Suppressor macrophage treated with lipopolysaccharide for 4 hours (primary cell): ENCODE measurements at regions not wholly inside any gene's neighbourhood (a gene's known extent, or its start where the extent isn't known, plus 50 kb on each side); places are given as distances from the start of the nearest gene placed in this dataset.

Experiments used
- DNase-seq: peaks from one replicate; pipeline ENCODE4 v3.0.0-alpha.2; 2020

GRCh38 chr1:221944247-221944870 is 202.5 kb upstream of the DUSP10 start:
- no peak for DNase-seq

- no peak for DNase-seq
Observed at GRCh38 chr1:221940631-221941030, 198.7 kb upstream of the DUSP10 start.

GRCh38 chr1:221939607-221940006 is 197.7 kb upstream of the DUSP10 start:
- DNase-seq = no peak

- no peak for DNase-seq
Observed at GRCh38 chr1:221937155-221937953, 195.5 kb upstream of the DUSP10 start.

- no peak for DNase-seq
Observed at GRCh38 chr1:221933814-221934213, 191.9 kb upstream of the DUSP10 start.

- no peak for DNase-seq
Observed at GRCh38 chr1:221926441-221926840, 184.6 kb upstream of the DUSP10 start.

GRCh38 chr1:221925947-221926346 is 184.1 kb upstream of the DUSP10 start:
- DNase-seq = no peak

- no peak for DNase-seq
Observed at GRCh38 chr1:221923929-221924598, 182.2 kb upstream of the DUSP10 start.

GRCh38 chr1:221921936-221922335 is 180.0 kb upstream of the DUSP10 start:
- no peak for DNase-seq

- DNase-seq = no peak
Observed at GRCh38 chr1:221919743-221920142, 177.9 kb upstream of the DUSP10 start.

GRCh38 chr1:221919341-221919740 is 177.5 kb upstream of the DUSP10 start:
- DNase-seq = no peak

GRCh38 chr1:221916176-221916575 is 174.3 kb upstream of the DUSP10 start:
- no peak for DNase-seq

- DNase-seq = no peak
Observed at GRCh38 chr1:221915764-221916163, 173.9 kb upstream of the DUSP10 start.

GRCh38 chr1:221913351-221913892 is 171.5 kb upstream of the DUSP10 start:
- DNase-seq = peak; percentile 3

- DNase-seq = peak; percentile 66
Observed at GRCh38 chr1:221912230-221912629, 170.3 kb upstream of the DUSP10 start.

- no peak for DNase-seq
Observed at GRCh38 chr1:221911714-221912113, 169.8 kb upstream of the DUSP10 start.

- no peak for DNase-seq
Observed at GRCh38 chr1:221910222-221910621, 168.3 kb upstream of the DUSP10 start.

GRCh38 chr1:221908573-221908972 is 166.7 kb upstream of the DUSP10 start:
- DNase-seq = no peak

GRCh38 chr1:221907166-221907932 is 165.5 kb upstream of the DUSP10 start:
- DNase-seq = no peak

GRCh38 chr1:221905802-221906201 is 163.9 kb upstream of the DUSP10 start:
- DNase-seq = no peak

GRCh38 chr1:221904319-221904718 is 162.4 kb upstream of the DUSP10 start:
- DNase-seq = no peak

GRCh38 chr1:221903594-221903993 is 161.7 kb upstream of the DUSP10 start:
- no peak for DNase-seq

GRCh38 chr1:221902961-221903360 is 161.1 kb upstream of the DUSP10 start:
- DNase-seq = no peak
